Ureter (tissue), 1 donor: ENCODE measurements at regions not wholly inside any gene's neighbourhood (a gene's known extent, or its start where the extent isn't known, plus 50 kb on each side); places are given as distances from the start of the nearest gene placed in this dataset.

Experiments used
- DNase-seq: peaks from one replicate; pipeline ENCODE4 v3.0.0-alpha.2; 2020; ENCODE audit warnings: low spot score
- donor health status: DM: yes; HTN: yes; CAD: no.

DNA sequence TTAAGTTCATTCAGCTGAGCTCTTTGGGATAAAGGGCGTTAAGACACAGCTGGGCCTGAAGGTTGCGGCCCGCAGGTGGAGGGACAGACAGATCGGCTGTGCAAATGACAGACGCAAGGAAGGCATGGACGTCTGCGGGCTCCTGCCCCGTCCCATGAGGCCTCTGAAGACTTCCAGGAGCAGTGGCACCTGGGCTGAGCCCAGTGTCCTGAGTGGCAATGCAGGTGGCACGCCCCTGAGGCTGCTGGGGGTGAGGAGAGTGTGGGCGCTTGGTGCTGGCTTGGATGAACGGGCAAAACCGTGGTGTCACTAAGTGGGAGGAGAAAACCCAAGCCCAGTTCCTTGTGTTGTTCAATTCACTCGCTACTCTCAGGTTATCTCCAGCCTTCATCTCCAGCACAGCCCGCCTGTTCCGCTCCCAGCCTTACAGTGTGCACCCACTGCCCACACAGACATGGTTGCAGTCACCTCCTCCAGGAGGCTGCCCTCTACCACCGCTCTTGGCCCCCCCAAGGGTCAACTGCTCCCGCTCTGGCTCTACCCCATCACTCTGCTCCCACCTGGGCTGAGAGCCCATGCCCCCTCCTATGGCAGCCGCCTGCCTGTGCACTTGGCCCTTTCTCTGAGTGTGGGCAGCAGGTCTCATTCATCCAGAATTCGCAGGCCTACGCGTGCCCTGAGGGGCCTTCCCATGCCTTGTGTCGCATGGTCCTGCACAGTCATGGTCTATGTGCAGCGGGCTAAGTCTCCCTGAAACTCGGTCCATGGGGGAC is 50.3 kb downstream of the PTGR3 start:
- no peak for DNase-seq

DNA sequence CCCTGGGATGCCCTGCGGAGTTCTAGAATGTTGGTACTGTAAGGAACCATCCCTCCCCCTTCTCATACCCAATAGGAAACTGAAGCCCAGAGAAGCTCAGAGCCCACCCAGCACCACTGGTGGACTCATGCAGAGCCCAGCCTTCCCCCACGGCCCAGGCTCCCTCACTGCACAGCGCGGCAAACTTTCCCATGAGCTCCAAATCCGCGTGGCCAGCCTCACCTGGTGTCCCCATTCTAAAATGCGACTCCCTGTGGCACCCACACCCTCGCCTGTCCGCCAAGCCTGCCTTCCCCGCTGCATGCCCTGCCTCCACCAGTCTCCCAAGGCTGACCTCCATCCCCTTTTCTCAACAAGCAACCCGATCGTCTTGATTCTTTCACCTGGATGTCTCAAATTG is 51.1 kb downstream of the PTGR3 start:
- no peak for DNase-seq

DNA sequence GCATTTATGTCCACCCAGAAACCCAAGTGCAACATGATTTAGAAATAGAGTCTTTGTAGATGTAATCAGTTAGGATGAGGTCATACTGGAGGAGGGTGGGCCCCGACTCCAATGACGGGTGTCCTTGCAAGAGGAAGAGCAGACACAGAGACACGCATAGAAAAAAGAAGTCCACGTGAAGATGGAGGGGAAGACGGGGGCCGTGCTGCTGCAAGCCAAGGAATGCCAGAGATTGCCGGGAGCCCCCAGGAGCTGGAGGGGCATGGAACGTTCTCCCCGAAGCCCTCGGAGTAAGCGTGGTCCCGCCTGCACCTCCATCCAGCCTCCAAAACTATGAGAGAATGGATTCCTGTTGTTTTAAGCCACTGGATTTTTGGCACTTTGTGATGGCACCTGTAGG is 51.6 kb downstream of the PTGR3 start:
- no peak for DNase-seq

DNA sequence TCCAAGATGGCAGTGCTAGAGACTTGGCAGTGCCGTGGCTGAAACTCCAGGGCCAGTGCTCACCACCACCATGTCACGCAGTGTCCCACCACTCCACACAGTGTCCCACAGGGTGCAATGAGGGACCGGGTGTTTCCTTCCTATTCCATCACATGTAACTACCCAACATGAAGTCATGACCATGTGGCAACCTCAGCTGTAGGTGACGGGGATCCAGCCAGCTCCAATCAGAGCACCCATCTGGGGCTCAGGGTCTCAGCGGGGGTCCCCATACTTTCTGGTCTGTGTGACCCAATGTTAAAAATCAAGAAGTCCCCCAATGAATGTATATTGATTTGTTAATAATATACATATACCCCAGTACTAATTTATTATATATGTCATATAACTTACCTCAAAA is 52.1 kb downstream of the PTGR3 start:
- DNase-seq = no peak

DNA sequence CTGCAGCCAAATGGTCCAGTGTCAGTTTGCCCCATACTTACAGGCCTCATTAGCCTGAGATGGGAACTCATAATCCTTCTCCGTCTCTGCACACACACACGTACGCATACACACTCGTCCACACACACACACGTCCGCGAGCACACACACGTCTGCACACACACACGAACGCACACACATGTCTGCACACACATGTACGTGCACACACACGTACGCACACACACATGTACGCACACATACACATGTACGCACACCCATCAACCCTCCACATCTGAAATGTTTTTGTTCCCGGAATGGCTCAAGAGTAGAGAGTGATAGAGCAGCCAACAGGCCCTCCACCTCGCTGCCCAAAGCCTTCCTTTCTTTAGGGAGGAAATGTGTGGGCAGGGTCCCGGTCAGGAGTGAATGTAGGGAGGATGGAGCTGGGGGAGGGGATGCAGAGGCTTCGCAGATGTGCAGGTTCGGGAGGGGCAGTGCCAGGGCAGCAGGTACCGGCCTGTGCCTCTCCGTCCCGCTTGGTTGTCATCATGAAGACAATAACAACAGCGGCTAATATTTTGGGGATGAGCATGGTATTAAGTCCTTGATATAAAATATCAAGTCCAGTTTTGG is 52.7 kb downstream of the PTGR3 start:
- no peak for DNase-seq

DNA sequence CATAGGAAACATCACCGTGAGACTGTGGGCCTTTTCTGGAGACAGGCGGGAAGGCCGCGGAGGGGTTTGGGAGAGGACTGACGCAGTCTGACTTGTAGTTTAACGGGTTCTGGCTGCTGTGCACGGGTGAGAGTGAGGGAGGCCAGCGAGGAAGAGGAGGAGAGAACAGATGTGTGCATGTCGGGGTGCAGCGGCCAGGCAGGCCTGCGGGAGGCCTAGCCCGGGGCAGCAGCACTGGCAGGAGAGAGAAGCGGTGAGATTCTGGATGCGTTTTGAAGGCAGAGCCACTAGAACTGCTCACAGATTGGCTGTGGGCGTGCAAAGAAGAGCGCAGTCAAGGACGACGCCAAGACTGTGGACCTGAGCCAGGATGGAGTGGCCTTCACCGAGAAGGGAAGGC is 53.9 kb downstream of the PTGR3 start:
- no peak for DNase-seq

DNA sequence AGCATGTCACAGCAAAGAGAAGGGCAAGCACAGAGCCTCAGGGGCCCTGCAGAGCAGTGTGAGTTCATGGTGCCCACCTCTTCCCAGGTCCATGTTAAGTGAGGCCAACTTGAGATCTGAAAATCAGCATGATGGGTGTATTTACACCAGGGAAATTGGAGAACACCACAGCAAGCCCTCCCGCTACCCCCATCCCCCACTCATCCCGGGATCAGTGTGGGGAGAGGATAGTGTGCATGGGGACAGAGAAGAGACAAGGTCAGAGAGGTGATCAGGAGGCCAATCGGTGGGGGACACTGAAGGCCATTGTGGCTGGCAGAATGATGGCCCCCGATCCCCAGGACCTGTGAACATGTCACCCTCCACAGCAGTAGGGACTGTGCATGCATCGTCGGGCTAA is 54.7 kb downstream of the PTGR3 start:
- no peak for DNase-seq

DNA sequence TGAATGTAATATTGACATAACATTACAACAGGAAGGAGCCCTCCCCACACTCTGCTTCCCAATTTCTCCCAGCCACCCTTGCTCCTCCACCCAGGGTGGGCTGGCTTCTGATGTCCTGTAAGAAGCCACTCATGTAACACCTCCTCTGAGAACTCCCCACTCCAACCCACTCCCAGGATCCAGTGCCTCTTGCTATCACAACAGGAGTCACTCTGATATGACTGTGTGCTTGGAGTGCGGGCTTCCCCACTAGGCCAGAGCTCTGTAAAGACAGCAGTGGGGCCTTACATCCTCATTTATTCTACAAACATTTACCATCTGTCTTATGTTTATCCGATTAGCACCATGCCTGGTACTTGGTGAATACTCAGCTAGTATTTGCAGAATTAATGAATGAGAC is 65.1 kb downstream of the PTGR3 start:
- peak; percentile 20 for DNase-seq

DNA sequence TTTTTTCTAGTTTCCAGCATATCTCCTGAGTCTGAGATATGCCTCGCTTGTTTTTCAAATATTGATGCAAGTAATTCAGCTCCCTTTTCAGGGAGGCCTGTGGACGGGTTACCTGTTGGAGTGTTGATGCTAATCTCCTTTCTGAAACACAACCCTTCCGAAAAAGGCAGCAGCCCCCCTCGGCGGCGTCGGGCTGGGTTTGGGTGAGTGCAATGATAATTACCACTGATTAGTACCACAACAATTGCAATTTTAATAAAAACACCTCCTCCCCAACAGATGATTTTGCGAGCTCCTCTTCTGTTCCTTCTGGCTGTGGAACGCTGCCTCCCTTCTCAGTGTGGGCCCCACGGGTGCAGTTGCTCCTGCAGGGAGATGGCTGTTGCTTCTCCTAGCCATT is 66.3 kb downstream of the PTGR3 start:
- DNase-seq = peak; percentile 18

DNA sequence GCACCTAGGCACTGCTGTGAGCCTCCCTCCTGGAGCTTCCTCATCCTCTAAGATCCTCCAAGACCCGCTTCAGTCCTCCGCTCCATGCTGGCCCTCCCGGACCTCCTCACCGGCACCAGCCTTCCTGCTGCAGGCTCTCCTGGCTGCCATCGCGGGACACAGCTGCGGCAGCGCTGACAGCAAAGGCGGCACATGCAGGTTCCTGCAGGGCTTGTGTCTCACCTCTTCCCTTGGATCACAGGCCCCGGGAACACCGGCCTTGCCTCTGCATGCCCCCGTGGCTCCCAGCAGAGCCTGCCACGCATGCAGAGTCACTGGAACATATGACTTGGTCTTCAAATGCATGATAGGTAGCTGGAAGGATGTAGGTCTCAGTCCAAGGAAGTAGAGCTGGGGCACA is 67.2 kb downstream of the PTGR3 start:
- DNase-seq = peak; percentile 35

DNA sequence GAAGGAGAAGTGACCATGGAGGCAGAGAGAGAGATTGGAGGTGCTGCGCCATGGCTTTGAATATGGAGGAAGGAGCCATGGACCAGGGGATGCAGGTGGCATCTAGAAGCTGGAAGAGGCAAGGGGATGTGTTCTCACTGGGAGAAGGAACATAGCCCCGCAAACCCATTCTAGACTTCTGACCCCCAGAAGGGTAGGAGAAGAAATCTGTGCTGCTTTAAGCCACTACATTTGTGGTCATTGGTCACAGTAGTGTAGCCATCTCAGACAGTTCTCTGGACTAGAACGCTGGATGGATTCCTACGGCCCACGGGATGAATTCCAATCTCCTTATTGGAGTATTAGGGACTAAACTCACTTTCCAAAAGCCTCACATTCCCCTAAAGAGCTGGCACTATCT is 67.8 kb downstream of the PTGR3 start:
- DNase-seq = no peak

DNA sequence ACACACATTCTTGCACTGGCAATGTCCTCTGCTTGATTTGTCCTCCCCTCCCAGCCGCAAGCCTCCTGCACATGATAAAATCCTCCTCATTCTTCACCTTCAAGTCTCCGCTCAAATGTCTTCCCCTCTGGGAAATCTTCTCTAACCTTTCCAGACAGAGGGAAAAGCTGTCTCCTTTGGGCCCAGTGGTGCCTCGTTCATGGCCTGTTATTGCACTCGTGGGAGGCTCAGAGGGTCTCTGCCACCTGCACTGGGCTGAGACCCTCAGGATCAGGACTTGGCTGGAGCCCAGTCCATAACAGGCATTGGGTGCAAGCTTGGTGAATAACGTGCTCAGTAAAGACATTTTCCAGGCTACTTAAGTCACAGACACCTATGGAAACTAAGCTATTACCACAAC is 68.6 kb downstream of the PTGR3 start:
- DNase-seq = no peak

DNA sequence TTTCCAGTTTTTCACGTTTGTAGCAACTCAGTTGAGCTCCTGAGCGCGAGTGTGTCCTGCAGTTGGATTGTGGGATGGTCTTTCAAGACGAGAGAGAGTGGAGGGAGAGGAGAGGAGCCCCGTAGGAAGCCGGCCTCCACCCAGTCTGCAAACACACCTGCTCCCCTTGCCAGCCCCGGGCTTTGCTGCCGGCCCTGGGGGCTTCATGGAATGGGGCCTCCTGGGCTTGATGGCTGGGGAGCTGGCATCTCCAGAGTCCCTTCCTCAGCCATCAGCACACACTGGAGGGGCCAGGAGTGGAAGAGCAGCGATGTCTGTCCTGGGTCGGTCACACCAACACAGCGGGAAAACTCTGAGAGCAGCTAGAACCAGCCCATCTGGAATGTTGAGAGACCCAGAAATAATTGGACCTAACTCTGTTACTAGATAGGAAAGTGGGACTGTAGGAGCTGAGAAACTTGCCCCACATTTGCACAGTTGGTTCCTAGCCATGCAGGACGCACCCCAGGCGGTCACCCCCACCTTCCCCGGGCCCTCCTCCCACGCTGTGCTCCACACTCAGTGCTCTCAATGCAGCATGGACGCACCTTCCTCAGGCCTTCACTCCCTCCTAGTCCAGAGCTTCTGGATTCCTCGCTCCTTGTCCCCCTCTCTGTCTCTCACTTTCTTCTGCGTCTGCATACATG is 69.6 kb downstream of the PTGR3 start:
- DNase-seq = peak; percentile 30

DNA sequence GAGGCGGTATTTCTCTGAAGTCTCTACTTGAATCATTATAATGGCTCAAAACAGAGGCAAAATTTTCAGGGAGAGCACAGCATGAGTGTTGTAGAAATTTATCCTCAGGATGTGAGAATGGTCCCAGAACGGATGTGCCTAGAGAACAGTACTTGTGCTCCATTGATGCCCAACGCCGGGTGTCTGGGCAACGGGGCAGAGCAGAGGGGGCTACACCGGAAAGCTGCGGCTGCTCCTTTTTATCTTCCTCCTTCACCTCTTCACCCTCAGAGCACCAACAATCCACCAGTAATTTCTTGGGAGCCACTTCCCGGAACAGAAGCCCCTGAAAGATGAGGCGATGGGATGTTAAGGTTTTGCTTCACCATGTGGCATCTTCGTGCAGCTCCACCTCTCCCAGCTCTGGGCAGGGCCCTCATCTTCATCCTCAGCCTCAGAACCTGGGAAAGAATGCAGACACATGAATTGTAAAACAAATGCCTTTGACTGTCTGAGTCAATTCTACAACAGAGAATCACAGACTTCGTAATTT is 71.5 kb downstream of the PTGR3 start:
- DNase-seq = no peak

DNA sequence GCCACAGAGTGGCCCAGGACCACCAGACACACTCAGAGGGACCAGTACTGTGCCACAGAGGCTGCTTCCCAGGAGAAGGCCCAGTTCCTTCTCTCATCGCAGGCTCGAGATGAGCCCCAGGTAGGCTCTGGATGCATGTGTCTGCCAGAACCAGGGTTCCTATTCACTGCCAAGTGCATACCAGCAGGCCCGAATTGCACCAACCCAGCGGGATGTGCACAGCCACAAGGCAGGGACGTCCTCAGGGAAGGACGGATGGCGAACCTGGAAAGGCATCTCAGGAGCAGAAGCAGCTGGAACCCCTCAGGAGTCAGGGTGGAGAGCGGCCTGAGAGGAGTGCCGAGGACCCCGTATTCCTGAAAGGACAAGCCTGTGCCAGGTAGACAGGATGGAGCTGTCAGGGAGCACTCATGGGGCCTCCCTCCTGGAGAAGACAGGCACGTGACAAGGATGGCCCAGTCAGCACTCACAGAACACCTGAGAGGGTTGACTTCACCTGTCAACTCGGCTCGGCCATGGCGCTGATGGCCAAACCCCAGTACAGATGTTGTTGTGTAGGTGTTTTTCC is 73.7 kb downstream of the PTGR3 start:
- DNase-seq = no peak

DNA sequence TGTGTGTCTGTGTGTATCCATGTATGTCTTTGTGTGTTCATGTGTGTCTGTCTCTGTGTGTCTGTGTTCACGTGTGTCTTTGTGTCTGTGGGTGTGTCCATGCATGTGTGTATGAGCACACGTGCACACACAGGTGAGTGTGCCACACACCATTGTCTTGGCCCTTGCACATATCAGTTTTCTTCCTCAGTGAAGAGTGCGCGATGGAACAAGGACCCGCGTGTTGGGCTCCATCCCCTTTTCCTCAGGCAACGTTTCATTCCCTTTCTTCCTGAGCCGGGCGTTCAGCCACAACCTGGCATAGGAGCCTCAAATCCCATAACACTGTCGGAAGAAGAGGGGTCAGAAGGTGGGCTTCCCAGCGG is 74.3 kb downstream of the PTGR3 start:
- DNase-seq = no peak

DNA sequence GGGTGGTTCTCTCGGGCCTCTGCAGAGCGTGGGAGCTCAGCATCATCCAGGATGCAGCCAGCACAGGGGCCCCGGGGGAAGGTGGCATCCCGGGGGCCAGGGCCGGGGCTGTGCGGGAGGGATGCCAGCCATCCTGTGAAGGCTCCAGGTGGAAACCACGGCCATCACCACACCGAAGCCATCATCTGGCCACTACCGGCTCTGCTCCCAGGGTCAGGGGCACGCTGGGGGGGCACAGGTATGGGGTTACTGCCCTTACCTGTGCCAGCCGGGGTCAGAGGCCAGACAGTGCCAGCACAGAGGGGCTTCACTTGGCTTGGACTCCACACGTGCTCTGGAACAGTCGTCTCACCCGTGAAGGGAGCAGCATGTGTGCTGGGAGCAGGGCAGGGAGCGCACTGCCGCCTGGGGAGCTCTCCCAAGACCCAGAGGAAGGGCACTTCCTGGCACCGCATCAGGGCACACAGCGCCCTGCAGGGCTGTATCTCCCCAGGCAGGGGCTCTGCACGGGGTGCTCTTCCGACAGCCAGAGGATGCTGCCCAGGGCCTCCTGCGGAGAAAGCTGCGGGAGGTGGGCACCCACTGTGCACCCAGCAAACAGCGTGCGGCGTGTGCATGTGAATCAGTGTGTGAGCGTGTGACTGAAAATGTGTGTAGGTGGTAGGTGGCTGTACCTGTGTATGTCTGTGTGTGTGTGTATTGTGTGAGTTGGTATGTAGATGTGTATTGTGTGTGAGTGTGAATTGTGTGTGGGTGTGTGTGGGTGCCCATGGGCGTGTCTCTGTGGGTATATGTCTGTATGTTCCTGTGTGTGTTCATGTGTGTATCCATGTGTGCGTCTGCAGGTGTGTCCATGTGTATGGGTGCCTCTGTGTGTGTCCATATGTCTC is 75.0 kb downstream of the PTGR3 start:
- DNase-seq = peak; percentile 32

DNA sequence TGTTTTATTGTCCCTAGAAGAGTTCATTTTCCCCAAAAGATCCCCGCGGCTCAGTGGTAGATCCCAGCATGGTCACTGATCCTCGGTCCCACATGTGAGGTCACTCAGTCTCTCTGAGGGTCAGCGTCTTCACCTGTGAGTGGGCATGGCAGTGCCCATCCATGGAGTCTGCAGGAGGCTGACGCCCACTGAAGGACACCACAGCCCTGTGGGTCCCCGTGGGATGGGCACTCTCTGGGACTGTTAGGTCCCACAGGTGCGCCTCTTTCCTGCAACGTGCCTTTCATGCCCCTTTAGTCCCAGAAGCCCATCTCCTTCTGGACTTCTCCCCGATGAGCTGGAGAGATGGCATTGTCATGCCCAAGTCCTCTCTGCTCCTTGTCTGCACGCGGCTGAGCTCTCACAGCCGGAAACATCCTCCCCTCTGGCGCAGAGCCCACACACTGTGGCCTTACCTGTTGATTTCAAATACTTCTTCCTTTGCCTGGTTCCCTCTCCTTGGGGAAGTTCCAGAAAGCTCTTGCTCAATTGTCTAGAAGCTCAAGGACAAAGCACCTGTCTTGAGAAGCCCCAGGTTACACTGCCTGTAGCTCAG is 75.9 kb downstream of the PTGR3 start:
- DNase-seq = peak; percentile 15

DNA sequence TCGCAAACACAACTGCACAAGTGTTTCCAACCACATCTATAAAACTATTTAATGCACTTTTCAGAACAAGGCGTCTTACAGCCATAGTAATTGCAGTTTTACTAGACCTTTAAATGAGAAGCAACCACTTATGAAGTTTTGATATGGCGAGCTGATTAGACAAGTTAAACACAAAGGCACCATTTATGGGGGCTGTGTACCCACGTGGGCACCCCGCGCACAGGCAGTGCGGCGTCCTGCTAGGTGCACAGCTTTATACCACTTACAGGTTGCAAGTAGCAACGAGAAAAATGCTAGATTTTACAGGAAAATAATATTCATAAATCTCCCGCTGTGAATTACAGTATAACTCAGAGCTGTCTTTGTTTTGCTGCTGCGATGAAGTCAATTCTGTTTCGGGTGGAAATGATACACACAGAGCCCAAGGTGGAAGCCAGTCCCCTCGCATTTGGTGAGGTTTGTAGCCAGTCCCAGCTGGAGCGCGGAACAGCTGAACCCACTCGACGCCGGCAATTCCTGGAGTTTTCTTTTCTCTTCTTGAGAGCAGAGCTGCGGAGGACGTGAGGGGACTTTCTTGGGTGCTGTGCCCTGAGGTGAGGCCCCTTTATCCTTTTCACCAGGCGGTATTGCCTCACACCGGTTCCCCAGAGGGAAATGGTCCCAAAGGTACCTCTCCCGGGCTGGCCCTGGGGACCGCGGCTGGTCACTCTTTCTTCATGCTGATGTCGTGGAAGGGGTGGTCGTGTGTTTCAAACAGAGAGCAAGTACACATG is 76.7 kb downstream of the PTGR3 start:
- peak; percentile 24 for DNase-seq

DNA sequence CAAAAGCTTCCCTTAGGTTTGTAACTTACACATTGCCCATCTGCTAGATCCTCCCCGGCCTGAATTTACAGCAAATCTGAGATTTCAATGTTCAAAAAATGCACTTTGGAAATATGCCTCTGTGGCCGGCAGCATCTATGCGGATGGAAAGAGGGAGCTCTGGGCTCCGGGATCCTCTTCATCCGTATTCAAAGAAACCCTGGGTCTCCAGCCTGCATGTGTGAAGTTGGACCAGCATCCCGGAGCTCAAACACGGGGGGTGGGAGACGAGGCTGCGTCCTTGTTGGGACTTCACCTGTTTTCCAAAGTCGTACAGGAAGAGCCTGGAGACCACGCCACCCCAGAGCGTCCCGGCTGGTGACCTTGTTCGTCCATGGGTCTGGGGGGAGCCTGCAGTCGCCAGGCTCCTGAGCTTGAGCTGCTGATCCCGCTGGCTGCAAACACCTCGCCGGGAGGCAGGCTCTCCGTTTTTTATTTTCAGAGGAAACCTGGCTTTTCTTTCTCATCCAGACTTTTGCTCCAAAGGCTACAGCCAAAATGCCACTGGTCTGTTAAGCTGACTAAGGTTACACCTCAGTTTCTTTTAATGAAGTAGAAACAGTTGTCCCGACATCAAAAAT is 77.4 kb downstream of the PTGR3 start:
- peak; percentile 37 for DNase-seq
